GM12872 (cell line): ENCODE measurements at regions not wholly inside any gene's neighbourhood (a gene's known extent, or its start where the extent isn't known, plus 50 kb on each side); places are given as distances from the start of the nearest gene placed in this dataset.

ENCODE experiments used
- TF ChIP-seq, protein P1 (sequence below): IDR thresholded peaks from 3 replicates; pipeline ENCODE4 v1.5.1; 2011; ENCODE audit warnings: low read depth, mild to moderate bottlenecking, low read length, moderate library complexity; ENCODE audit not compliant: insufficient read depth

DNA sequence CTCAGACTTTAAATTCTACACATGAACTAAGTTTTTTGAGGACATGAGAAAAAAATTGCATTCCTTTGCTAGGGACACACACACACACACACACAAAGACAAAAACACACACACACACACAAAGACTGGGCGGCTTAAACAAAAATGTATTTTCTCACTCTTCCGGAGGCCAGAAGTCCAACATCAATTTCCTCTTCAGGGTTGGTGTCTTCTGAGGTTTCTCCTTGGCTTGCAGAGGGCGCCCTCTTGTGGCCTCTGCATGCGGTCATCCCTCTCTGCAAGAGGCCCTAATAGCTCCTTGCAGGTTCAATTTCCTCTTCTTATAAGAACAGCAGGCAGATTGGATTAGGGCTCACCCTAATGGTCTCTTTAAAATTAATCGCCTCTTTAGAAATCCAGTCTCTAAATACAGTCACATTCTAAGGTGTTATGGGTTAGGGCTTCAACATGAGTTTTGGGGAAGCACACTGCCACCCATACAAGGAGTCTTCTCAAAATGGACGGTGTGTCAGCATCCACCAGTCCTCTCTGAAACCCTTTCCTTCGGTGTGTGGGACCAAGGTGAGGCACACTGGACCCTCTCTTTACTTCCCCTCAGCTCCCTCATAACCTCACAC lies 61.4 kb downstream of the GPR6 start:
- TF ChIP-seq, protein P1, sequence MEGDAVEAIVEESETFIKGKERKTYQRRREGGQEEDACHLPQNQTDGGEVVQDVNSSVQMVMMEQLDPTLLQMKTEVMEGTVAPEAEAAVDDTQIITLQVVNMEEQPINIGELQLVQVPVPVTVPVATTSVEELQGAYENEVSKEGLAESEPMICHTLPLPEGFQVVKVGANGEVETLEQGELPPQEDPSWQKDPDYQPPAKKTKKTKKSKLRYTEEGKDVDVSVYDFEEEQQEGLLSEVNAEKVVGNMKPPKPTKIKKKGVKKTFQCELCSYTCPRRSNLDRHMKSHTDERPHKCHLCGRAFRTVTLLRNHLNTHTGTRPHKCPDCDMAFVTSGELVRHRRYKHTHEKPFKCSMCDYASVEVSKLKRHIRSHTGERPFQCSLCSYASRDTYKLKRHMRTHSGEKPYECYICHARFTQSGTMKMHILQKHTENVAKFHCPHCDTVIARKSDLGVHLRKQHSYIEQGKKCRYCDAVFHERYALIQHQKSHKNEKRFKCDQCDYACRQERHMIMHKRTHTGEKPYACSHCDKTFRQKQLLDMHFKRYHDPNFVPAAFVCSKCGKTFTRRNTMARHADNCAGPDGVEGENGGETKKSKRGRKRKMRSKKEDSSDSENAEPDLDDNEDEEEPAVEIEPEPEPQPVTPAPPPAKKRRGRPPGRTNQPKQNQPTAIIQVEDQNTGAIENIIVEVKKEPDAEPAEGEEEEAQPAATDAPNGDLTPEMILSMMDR = peak; percentile 89

DNA sequence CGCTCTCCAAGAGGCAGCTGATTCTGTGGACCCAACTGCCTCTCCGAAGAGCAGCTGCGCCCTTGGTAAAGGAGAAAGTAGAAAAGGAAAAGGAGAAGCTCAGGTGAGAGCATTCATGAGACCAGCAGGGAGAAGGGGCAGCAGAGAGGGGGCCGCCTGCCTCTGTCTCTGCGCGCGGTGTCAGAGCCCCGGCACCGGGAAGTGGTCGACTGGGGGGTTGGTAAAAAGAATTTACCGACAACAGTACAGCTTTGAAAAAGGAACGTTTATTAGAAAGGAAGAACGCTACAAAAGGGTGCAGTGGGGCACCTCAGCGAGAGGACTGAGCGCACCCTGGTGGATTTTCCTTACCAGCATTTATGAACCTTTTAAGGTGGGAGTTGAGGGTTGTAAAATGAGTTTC lies 61.9 kb downstream of the GPR6 start:
- TF ChIP-seq, protein P1 = peak; percentile 58

GRCh38 chr6:110040716-110041115 lies 62.6 kb downstream of the GPR6 start:
- TF ChIP-seq, protein P1 = no peak

DNA sequence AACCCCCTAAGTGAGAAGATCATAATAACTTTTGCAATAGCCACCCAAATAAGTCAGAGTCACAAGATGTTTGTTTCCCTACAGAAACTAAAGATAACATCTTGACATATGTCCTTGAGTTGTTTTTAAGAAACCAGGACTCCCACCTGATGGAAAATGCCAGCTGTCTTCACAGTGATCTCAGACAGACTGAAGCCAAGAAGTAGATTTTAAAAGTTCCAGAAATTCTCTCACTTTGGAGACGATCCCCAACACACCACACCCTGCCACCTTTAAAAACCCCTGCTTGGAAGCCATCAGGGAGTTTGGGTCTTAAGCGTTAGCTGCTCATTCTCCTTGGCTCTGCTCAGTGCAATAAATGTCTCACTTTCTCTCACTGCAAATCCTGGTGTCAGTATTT lies 63.0 kb downstream of the GPR6 start:
- TF ChIP-seq, protein P1 = no peak

DNA sequence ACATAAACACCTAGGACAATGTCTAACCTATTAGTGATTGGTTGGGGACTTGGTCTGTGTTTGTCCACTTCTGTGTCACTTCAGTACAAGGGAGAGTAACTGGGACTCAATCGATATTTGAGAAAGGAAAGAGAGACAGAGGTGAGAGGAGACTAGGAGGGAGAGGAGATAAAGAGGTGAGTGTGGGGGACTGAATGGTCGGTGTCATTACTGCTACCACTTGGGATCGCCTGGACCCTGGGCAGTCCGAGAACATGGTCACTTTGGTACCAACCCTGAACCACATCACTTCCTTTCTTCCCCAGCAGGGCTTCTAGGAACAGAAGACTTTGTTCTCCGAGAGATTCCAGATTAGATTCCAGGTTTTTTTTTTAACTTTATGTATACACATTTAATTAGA lies 63.7 kb downstream of the GPR6 start:
- TF ChIP-seq, protein P1 = no peak

DNA sequence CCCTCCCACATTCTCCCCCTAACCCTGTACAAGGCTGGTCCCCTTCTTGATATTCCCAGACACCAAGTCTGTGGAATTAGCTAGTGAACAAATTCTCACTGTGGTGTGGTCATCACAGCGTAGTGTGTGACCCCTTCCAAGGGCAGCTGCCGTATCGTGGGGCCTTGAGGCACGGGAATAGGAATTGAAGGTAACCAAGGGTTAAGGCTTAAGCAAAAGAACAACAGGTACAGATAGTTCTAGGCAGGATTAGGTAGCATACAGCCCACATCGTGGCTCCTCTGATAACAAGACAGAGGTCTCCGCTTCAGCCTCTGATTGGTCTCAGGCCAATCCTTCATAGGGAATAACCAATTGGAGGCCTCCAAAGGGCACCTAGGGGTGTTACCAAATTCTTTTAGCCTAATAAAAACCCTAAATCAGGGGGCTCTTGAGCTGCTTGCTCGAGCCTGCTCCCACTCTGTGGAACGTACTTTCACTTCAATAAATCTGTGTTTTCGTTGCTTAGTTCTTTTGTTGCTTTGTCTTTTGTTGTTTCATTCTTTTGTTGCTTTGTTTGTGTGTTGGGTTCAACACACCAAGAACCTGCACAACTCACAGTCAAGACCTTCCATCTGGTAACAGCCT lies 64.7 kb downstream of the GPR6 start:
- TF ChIP-seq, protein P1 = no peak

DNA sequence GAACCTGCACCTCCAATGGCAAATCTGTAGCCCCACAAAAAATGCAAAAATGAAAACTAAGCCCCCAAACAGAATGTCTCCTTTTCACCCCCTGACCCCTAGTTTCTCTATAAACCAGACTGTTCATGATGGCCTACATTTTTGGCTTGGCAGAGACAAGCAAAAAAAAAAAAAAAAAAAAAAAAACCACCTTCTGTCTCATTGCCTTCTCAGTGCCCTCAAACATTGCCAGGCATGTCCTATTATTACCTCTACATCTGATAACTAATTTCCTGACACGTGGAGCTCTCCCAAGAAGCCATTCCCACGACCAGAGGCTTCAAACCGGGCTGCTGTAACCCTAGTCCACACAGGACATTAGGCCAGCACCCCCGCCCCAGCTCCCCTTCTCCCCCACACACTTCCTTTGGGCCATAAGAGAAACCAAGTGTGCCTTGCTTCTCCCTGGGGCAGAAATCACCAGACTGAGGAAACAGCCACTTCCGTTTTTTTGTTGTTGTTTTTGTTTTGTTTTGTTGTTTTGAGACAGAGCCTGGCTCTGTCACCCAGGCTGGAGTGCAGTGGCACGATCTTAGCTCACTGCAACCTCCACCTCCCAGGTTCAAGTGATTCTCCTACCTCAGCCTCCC lies 65.4 kb downstream of the GPR6 start:
- TF ChIP-seq, protein P1 = no peak
